ENCODE measurements at regions not wholly inside any gene's neighbourhood (a gene's known extent, or its start where the extent isn't known, plus 50 kb on each side); places are given as distances from the start of the nearest gene placed in this dataset.

- TF ChIP-seq, protein P1, sequence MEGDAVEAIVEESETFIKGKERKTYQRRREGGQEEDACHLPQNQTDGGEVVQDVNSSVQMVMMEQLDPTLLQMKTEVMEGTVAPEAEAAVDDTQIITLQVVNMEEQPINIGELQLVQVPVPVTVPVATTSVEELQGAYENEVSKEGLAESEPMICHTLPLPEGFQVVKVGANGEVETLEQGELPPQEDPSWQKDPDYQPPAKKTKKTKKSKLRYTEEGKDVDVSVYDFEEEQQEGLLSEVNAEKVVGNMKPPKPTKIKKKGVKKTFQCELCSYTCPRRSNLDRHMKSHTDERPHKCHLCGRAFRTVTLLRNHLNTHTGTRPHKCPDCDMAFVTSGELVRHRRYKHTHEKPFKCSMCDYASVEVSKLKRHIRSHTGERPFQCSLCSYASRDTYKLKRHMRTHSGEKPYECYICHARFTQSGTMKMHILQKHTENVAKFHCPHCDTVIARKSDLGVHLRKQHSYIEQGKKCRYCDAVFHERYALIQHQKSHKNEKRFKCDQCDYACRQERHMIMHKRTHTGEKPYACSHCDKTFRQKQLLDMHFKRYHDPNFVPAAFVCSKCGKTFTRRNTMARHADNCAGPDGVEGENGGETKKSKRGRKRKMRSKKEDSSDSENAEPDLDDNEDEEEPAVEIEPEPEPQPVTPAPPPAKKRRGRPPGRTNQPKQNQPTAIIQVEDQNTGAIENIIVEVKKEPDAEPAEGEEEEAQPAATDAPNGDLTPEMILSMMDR (conservative IDR thresholded peaks at IDR 0.05; ENCODE audit: low read depth, low read length), result no peak
- TF ChIP-seq POLR2A (IDR thresholded peaks at IDR 0.05; ENCODE audit: low read depth, low read length), result no peak
- TF ChIP-seq MAFK (IDR thresholded peaks at IDR 0.05; ENCODE audit: low read depth, low read length), result no peak
- TF ChIP-seq USF2 (IDR thresholded peaks at IDR 0.05; ENCODE audit: low read depth, low read length), result no peak
- TF ChIP-seq RAD21 (IDR thresholded peaks at IDR 0.05; ENCODE audit: low read length), result no peak
- no peak for TF ChIP-seq MXI1 (IDR thresholded peaks at IDR 0.05; ENCODE audit: borderline replicate concordance, low read depth, low read length)
- TF ChIP-seq CEBPB (IDR thresholded peaks at IDR 0.05; ENCODE audit: low read depth, low read length), result no peak
Measured at GRCh38 chr3:115272036-115272824, 125.1 kb upstream of the ZBTB20 start.
